NCI-H187 treated with DMSO at 0.1 percent for 48 hours (cell line): ENCODE measurements at regions not wholly inside any gene's neighbourhood (a gene's known extent, or its start where the extent isn't known, plus 50 kb on each side); places are given as distances from the start of the nearest gene placed in this dataset.
"Not testable (repeated sequence)": the region's sequence is repeated elsewhere in the genome, so short reads cannot be mapped to it uniquely, and the experiment has no call there.

Source experiments
- DNase-seq: peaks from one replicate; lab custom pipeline; 2025; lab: John Stamatoyannopoulos, UW

GRCh38 chr1:201637282-201638079 lies 98.6 kb downstream of the NAV1 start:
- DNase-seq: no peak

GRCh38 chr1:201639391-201639790 lies 100.5 kb downstream of the NAV1 start:
- no peak for DNase-seq

- DNase-seq: no peak
Measured at GRCh38 chr1:201639826-201640225, 100.9 kb downstream of the NAV1 start.

GRCh38 chr1:201640624-201641023 lies 101.7 kb downstream of the NAV1 start:
- DNase-seq: no peak

- DNase-seq: no peak
Measured at GRCh38 chr1:201641524-201642253, 102.8 kb downstream of the NAV1 start.

GRCh38 chr1:201643835-201644104 lies 104.8 kb downstream of the NAV1 start:
- DNase-seq: no peak

GRCh38 chr1:201644197-201644596 lies 105.3 kb downstream of the NAV1 start:
- DNase-seq: no peak

- not testable (repeated sequence) for DNase-seq
Measured at GRCh38 chr1:201645000-201645399, 106.1 kb downstream of the NAV1 start.

GRCh38 chr1:201645956-201646355 lies 107.0 kb downstream of the NAV1 start:
- DNase-seq: no peak

- DNase-seq: no peak
Measured at GRCh38 chr1:201646411-201647022, 107.6 kb downstream of the NAV1 start.

- no peak for DNase-seq
Measured at GRCh38 chr1:201647094-201647493, 108.2 kb downstream of the NAV1 start.

- DNase-seq: no peak
Measured at GRCh38 chr1:201647722-201648065, 108.8 kb downstream of the NAV1 start.

GRCh38 chr1:201648066-201648906 lies 109.4 kb downstream of the NAV1 start:
- DNase-seq: no peak

- DNase-seq: no peak
Measured at GRCh38 chr1:201648907-201649721, 110.2 kb downstream of the NAV1 start.

GRCh38 chr1:201649761-201650622 lies 111.1 kb downstream of the NAV1 start:
- no peak for DNase-seq

GRCh38 chr1:201650623-201650933 lies 111.7 kb downstream of the NAV1 start:
- no peak for DNase-seq

- no peak for DNase-seq
Measured at GRCh38 chr1:201652181-201652580, 113.3 kb downstream of the NAV1 start.

- no peak for DNase-seq
Measured at GRCh38 chr1:201653233-201653632, 114.3 kb downstream of the NAV1 start.

- DNase-seq: no peak
Measured at GRCh38 chr1:201653883-201654282, 115.0 kb downstream of the NAV1 start.

GRCh38 chr1:201655243-201655642 lies 116.3 kb downstream of the NAV1 start:
- no peak for DNase-seq

GRCh38 chr1:201655910-201656309 lies 117.0 kb downstream of the NAV1 start:
- no peak for DNase-seq
